Tibial nerve (tissue), 3 donors: ENCODE measurements at regions not wholly inside any gene's neighbourhood (a gene's known extent, or its start where the extent isn't known, plus 50 kb on each side); places are given as distances from the start of the nearest gene placed in this dataset.

Experiments used
- CTCF ChIP-seq, 5 experiments: fragments of 200-600 bp in 3 of 5; fragments of 450-650 bp in 2 of 5; sonication (generic) in 3 of 5; IDR thresholded peaks; one replicate each; pipeline ENCODE4 v1.5.1; 2016 to 2019; ENCODE audit warnings: antibody characterized with exemption in 5 of 5, mild to moderate bottlenecking in 3 of 5, moderate library complexity in 2 of 5
- POLR2A ChIP-seq, 2 donors: fragments of 450-650 bp; IDR thresholded peaks; one replicate each; pipeline ENCODE4 v1.6.1; 2017; ENCODE audit warnings: antibody characterized with exemption in 2 of 2, mild to moderate bottlenecking in 2 of 2, moderate library complexity in 2 of 2

DNA sequence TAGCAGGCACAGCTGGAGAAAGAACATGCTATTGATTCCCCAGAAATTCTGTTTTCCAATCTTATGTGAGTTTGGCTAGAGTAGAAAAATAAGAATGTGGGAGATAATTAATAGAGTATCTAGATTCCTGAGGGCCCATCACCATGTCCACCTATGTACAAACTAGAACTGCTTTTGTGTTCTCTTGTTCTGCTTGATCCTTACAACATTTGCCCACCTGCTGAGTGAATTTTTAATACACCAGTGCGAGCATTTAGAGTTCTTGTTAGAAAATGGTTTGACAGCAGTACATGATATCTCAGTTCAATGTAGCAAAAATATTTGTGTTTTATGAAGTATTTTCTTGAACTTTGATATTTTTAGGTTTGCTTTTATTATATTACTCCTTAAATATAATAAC, 52.3 kb upstream of the SPAG16 start:
- no peak for TF ChIP-seq CTCF (IDR thresholded peaks at IDR 0.05)
- no peak for TF ChIP-seq POLR2A (IDR thresholded peaks at IDR 0.05)
